IMR-90 (cell line): ENCODE measurements at regions not wholly inside any gene's neighbourhood (a gene's known extent, or its start where the extent isn't known, plus 50 kb on each side); places are given as distances from the start of the nearest gene placed in this dataset.

ENCODE experiments used
- ATAC-seq: fragments of 200-7000 bp; cut with Tn5 transposase; 2 replicates; pipeline ENCODE4 v1.9.1; 2020; ENCODE audit warnings: low read depth, mild to moderate bottlenecking, moderate library complexity
- BruUV-seq: library from RNA; stranded (reverse); fragments of 400-500 nt; replicated peaks from 2 replicates; lab custom pipeline; 2021; lab: Mats Ljungman, UMichigan
- CTCF ChIA-PET: fragments of 300-600 bp; formaldehyde crosslinking; extraction: SDS; loops from one replicate; lab custom pipeline; 2021; ENCODE audit warnings: antibody characterized with exemption; lab: Yijun Ruan, JAX
- POLR2A ChIA-PET: fragments of 300-600 bp; sonication (Branson Sonifier 250); formaldehyde crosslinking; loops from one replicate; lab custom pipeline; 2022; ENCODE audit warnings: antibody characterized with exemption; ENCODE audit not compliant: unreplicated experiment; lab: Charles Lee
- DNase-seq: peaks from one replicate; pipeline ENCODE4 v3.0.0; 2013
- H2AFZ ChIP-seq: replicated peaks from 2 replicates; pipeline ENCODE3; 2013; ENCODE audit warnings: low read length, mild to moderate bottlenecking; ENCODE audit not compliant: poor library complexity
- H2AK5ac ChIP-seq: 2 replicates; pipeline ENCODE4 v1.6.1; 2013; ENCODE audit warnings: low read depth, low read length, inconsistent platforms
- H2AK9ac ChIP-seq: replicated peaks from 2 replicates; pipeline ENCODE3; 2013; ENCODE audit warnings: mild to moderate bottlenecking, low read depth, low read length, moderate library complexity; ENCODE audit not compliant: poor library complexity
- H2BK120ac ChIP-seq: 2 replicates; pipeline ENCODE4 v1.6.1; 2013; ENCODE audit warnings: low read depth, low read length, inconsistent platforms
- H2BK15ac ChIP-seq: 3 replicates; pipeline ENCODE4 v1.6.1; 2013; ENCODE audit warnings: low read depth, low read length, inconsistent platforms
- H2BK20ac ChIP-seq: 2 replicates; pipeline ENCODE4 v1.6.1; 2013; ENCODE audit warnings: low read depth, mild to moderate bottlenecking, inconsistent platforms, low read length, moderate library complexity
- H2BK5ac ChIP-seq: 2 replicates; pipeline ENCODE4 v1.6.1; 2013; ENCODE audit warnings: mild to moderate bottlenecking, low read depth, low read length, inconsistent platforms; ENCODE audit not compliant: poor library complexity, severe bottlenecking
- H3K14ac ChIP-seq: replicated peaks from 2 replicates; pipeline ENCODE4 v1.6.1; 2013; ENCODE audit warnings: low read depth, low read length, inconsistent platforms
- H3K18ac ChIP-seq: 2 replicates; pipeline ENCODE4 v1.6.1; 2013; ENCODE audit warnings: low read depth, low read length, control low read depth
- H3K23ac ChIP-seq: 2 replicates; pipeline ENCODE4 v1.6.1; 2013; ENCODE audit warnings: low read depth, low read length, inconsistent platforms
- H3K27ac ChIP-seq: 2 replicates; pipeline ENCODE4 v1.5.1; 2013; ENCODE audit warnings: mild to moderate bottlenecking, control low read depth, low read length; ENCODE audit not compliant: insufficient read depth
- H3K27me3 ChIP-seq: 2 replicates; pipeline ENCODE4 v1.6.1; 2013; ENCODE audit warnings: low read length; ENCODE audit not compliant: control insufficient read depth, insufficient read depth
- H3K36me3 ChIP-seq: 2 replicates; pipeline ENCODE4 v1.6.1; 2013; ENCODE audit warnings: low read length, mixed read lengths; ENCODE audit not compliant: control insufficient read depth, insufficient read depth
- H3K4ac ChIP-seq: 2 replicates; pipeline ENCODE4 v1.6.1; 2013; ENCODE audit warnings: low read depth, low read length, inconsistent platforms
- H3K4me1 ChIP-seq: 2 replicates; pipeline ENCODE4 v1.6.1; 2013; ENCODE audit warnings: low read length, mixed read lengths; ENCODE audit not compliant: control insufficient read depth, insufficient read depth
- H3K4me2 ChIP-seq: 2 replicates; pipeline ENCODE4 v1.6.1; 2013; ENCODE audit warnings: low read depth, mild to moderate bottlenecking, control low read depth, low read length, moderate library complexity
- H3K4me3 ChIP-seq: 2 replicates; pipeline ENCODE4 v1.5.1; 2013; ENCODE audit warnings: low read depth, mild to moderate bottlenecking, control low read depth, low read length, moderate library complexity; ENCODE audit not compliant: insufficient read depth
- H3K56ac ChIP-seq: 2 replicates; pipeline ENCODE4 v1.6.1; 2013; ENCODE audit warnings: low read length, inconsistent platforms; ENCODE audit not compliant: insufficient read depth; ENCODE audit errors: extremely low read depth
- H3K79me1 ChIP-seq, 2 experiments: 2 replicates each; pipeline ENCODE4 v1.6.1; 2013; ENCODE audit warnings: low read length in 2 of 2, inconsistent platforms in 1 of 2, low read depth in 1 of 2
- H3K9ac ChIP-seq: 2 replicates; pipeline ENCODE4 v1.6.1; 2013; ENCODE audit warnings: low read depth, low read length, control low read depth
- H3K9me1 ChIP-seq: 2 replicates; pipeline ENCODE4 v1.6.1; 2013; ENCODE audit warnings: low read length, inconsistent platforms; ENCODE audit not compliant: insufficient read depth
- H3K9me3 ChIP-seq: 2 replicates; pipeline ENCODE4 v1.6.1; 2013; ENCODE audit warnings: low read length; ENCODE audit not compliant: control insufficient read depth, insufficient read depth
- H4K20me1 ChIP-seq: 2 replicates; pipeline ENCODE4 v1.6.1; 2013; ENCODE audit warnings: low read length, inconsistent platforms; ENCODE audit not compliant: insufficient read depth
- H4K5ac ChIP-seq: 2 replicates; pipeline ENCODE4 v1.6.1; 2013; ENCODE audit warnings: mild to moderate bottlenecking, low read depth, low read length, control low read depth
- H4K8ac ChIP-seq, 2 experiments: 2 replicates each; pipeline ENCODE4 v1.6.1; 2013; ENCODE audit warnings: low read depth in 2 of 2, low read length in 2 of 2, control low read depth in 1 of 2, inconsistent platforms in 1 of 2
- H4K91ac ChIP-seq: 2 replicates; pipeline ENCODE4 v1.6.1; 2013; ENCODE audit warnings: low read depth, low read length, inconsistent platforms; ENCODE audit not compliant: insufficient read depth
- MAFK ChIP-seq: IDR thresholded peaks from 2 replicates; pipeline ENCODE4 v1.6.1; 2012; ENCODE audit warnings: low read depth, low read length, improper control_type of control experiment
- RFX5 ChIP-seq: IDR thresholded peaks from 2 replicates; pipeline ENCODE4 v1.8.0; 2012; ENCODE audit warnings: low read depth, mild to moderate bottlenecking, low read length, moderate library complexity
- WGBS, 2 experiments: methylation state at CpG; one replicate each; pipeline versions ENCODE4 v1.1.5 to v1.1.7; 2013; ENCODE audit warnings: missing lambda C conversion rate in 2 of 2; ENCODE audit not compliant: insufficient read length in 1 of 2; ENCODE audit errors: extremely low coverage in 2 of 2; 5-methylcytosine and 5-hydroxymethylcytosine counted together
- dilution Hi-C: fragments of 300-500 bp; cut with HindIII; formaldehyde crosslinking; loops from one replicate; pipeline ENCODE4 v1.14.3; 2018; ENCODE audit warnings: low sequenced_read_pairs; ENCODE audit not compliant: unreplicated experiment
- in situ Hi-C: fragments of 300-500 bp; cut with MboI; formaldehyde crosslinking; loops from 3 replicates; pipeline ENCODE4 v1.14.3; 2019; ENCODE audit warnings: low sequenced_read_pairs, inconsistent platforms, mixed read lengths
- intact Hi-C: fragments of 100-400 bp; cut with micrococcal nuclease; formaldehyde crosslinking; loops from 2 replicates; pipeline ENCODE4 v1.10.0; 2022

- ChIA-PET CTCF (no interaction called here), POLR2A (no interaction called here)
- Histone ChIP-seq H3K9ac (no peak overlapping the region), H4K5ac (no peak overlapping the region), H2BK20ac (no peak overlapping the region), H4K8ac (no peak overlapping the region), H3K27me3 (no peaks in the 10 kb centered on the region), H2BK5ac (no peak overlapping the region), H3K14ac (no peak overlapping the region), H3K4me2 (no peak overlapping the region), H3K79me1 (no peaks in the 10 kb centered on the region), H2BK15ac (0 out of 3 replicates have a peak overlapping the region, but pooled peaks have one; percentile 2), H3K4me1 (peaks cover 2% of the 10 kb centered on the region; the same call in 1 of the 2 replicates), H3K4ac (no peak overlapping the region), H3K23ac (no peak overlapping the region), H4K91ac (no peak overlapping the region), H2AFZ (no peak overlapping the region), H3K18ac (no peak overlapping the region), H2AK9ac (no peak overlapping the region), H4K20me1 (no peaks in the 10 kb centered on the region), H3K9me1 (no peaks in the 10 kb centered on the region), H3K9me3 (no peaks in the 10 kb centered on the region), H3K36me3 (no peaks in the 10 kb centered on the region), H2BK120ac (no peak overlapping the region), H3K27ac (no peak overlapping the region), H3K4me3 (no peak overlapping the region), H2AK5ac (no peak overlapping the region), H3K56ac (no peak overlapping the region)
- in situ Hi-C loops (no loop called here), intact Hi-C loops (no loop called here), dilution Hi-C loops (no loop called here)
- TF ChIP-seq RFX5 (peak; percentile 89), MAFK (no peak)
- no TSS peak for BruUV-seq
- DNase-seq (peak; percentile 69), ATAC-seq (peak; percentile 64)
- WGBS, 2 experiments = no CpG with 5 or more reads among the region's 1 CpG
These were observed 379.3 kb downstream of the PLK2 start for GRCh38 chr5:58080573-58080972.
